NCI-H748 treated with DMSO at 0.1 percent for 48 hours (cell line): ENCODE measurements at regions not wholly inside any gene's neighbourhood (a gene's known extent, or its start where the extent isn't known, plus 50 kb on each side); places are given as distances from the start of the nearest gene placed in this dataset.
A peak's percentile ranks its signal among the peaks of the same experiment; 100 is the strongest.
"Not testable (repeated sequence)": the region's sequence is repeated elsewhere in the genome, so short reads cannot be mapped to it uniquely, and the experiment has no call there.

Experiments
- DNase-seq: peaks from one replicate; lab custom pipeline; 2025; lab: John Stamatoyannopoulos, UW

DNA sequence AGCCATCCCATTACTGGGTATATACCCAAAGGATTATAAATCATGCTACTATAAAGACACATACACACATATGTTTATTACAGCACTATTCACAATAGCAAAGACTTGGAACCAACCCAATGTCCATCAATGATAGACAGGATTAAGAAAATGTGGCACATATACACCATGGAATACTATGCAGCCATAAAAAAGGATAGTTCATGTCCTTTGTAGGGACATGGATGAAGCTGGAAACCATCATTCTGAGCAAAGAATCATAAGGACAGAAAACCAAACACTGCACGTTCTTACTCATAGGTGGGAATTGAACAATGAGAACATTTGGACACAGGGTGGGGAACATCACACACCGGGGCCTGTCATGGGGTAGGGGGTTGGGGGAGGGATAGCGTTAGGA is 60.3 kb upstream of the NMU start:
- not testable (repeated sequence) for DNase-seq

DNA sequence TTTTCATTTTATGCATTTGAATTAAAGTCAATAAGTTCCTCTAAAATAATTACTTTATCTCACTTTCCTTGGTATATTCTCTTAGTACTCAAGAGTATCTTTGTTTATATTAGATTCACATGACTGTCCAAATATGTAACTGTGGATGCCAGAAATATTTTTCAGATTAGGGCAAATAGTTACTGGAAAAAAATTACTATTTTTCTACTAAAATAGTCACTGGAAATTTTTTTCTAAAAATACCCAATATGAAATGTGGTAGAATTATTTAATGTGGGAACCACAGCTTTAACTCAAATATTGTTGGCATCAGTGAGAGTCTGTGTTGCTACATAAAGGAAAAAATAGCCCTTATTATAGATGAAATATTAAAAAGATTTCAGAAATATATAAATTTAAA is 70.4 kb upstream of the NMU start:
- no peak for DNase-seq

DNA sequence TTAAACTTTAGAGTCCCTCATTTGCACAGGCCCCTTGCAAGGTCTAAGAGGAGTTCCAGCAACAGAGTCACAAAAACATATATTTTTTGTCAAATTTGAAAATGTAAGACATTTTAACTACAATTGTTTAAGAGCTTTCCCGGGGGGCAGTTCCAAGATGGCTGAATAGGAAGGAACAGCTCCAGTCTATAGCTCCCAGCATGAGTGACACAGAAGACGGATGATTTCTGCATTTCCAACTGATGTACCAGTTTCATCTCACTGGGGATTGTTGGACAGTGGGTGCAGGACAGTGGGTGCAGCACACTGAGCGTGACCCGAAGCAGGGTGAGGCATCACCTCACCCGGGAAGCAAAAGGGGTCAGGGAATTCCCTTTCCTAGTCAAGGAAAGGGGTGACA is 71.4 kb upstream of the NMU start:
- no peak for DNase-seq

DNA sequence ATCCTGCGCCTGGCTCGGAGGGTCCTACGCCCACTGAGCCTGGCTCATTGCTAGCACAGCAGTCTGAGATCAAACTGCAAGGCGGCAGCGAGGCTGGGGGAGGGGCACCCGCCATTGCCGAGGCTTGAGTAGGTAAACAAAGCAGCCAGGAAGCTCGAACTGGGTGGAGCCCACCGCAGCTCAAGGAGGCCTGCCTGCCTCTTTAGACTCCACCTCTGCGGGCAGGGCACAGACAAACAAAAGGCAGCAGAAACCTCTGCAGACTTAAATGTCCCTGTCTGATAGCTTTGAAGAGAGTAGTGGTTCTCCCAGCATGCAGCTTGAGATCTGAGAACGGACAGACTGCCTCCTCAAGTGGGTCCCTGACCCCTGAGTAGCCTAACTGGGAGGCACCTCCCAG is 71.9 kb upstream of the NMU start:
- not testable (repeated sequence) for DNase-seq

DNA sequence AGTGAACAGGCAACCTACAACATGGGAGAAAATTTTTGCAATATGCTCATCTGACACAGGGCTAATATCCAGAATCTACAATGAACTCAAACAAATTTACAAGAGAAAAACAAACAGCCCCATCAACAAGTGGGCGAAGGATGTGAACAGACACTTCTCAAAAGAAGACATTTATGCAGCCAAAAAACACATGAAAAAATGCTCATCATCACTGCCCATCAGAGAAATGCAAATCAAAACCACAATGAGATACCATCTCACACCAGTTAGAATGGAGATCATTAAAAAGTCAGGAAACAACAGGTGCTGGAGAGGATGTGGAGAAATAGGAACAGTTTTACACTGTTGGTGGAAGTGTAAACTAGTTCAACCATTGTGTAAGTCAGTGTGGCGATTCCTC is 76.7 kb upstream of the NMU start:
- DNase-seq: not testable (repeated sequence)

DNA sequence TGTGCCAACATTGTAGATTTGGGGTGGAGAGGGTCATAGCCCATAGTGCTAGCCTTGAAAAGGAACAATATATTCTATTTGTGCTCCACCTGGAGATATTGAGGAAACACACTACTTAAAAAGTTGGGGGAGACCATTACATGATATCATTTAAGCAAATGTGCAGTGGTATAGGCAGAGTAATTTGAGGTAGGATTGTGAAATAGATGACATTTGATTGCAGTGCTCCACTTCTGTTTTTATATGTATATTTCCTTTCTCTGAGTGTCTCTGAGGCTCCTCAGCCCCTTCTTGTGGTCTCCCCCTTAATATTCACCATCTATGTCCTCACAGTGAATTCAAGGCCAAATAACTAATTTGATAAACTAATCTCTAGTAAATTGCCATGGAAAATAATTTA is 85.6 kb upstream of the NMU start:
- DNase-seq: no peak

DNA sequence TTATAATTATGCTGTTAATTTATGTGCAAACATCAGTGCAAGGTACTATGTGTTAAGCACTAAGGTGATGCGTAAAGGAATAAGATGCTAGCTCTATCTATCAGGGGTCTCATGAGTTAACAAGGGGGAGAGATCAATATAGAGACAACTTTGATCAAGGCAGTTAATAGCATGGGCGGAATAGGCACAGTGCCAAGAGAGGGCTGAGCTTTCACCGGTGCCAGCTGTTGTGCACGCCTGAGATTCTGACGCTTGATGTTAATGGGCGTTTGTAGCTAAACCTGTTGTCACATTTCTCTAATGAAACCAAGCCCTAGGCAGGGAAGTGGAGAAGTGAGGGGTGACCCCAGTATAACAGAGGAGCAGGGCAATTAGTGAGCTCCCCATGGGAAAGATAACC is 86.0 kb upstream of the NMU start:
- no peak for DNase-seq

DNA sequence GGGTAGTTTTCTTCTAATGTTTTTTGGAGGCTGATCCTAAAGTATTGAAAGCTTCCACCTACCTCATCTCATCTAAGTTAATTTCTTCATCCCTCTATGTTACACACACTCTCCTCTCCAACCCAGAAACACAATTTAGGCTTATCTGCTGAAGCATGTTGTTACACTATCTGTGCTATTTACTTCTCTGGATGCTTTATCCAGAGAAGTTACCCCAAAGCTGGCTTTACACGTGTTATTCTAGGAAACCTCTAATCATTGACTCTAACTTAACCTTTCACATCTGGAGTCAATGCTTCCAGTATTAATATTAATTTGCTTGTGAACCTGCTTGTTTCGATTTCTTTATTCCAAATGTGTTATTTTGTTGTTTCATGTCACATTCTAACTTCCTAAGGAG is 87.3 kb upstream of the NMU start:
- DNase-seq: no peak

DNA sequence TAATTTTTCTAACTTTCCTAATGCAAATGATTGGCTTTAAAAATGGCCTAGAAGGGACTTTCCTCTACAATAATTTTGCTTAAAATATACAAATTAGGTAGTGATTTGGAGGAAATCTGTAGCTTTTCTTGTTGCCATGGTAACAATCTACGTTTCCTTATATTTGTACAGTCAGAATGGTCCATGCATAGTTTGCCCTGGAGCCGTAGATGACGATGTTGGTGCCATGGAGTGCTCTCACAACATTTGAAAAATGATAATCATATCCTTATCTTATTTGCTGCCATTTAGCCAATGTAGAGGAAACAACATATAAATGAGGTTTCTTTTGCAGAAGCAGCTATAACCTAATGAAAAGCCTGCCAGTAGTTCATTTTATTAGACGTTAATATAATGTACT is 89.0 kb upstream of the NMU start:
- no peak for DNase-seq

DNA sequence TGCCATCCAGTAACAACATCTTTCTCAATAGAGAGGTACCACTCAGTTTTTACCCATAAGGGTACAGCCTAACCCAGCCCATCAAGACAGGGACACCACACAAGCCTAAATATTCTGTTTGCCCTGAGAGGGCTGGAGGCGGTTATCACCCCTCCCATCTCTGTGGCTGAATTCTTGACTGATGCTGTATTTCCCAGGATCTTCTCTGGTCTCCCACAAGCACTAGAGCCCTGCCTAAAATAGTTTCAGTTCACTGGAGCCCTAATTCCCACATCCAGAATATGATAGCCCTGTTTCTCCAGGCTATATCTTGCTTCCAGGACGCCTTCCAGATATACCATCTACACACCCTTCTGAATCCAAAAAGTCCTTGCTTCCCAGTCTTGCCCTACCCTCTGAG is 91.6 kb upstream of the NMU start:
- no peak for DNase-seq

DNA sequence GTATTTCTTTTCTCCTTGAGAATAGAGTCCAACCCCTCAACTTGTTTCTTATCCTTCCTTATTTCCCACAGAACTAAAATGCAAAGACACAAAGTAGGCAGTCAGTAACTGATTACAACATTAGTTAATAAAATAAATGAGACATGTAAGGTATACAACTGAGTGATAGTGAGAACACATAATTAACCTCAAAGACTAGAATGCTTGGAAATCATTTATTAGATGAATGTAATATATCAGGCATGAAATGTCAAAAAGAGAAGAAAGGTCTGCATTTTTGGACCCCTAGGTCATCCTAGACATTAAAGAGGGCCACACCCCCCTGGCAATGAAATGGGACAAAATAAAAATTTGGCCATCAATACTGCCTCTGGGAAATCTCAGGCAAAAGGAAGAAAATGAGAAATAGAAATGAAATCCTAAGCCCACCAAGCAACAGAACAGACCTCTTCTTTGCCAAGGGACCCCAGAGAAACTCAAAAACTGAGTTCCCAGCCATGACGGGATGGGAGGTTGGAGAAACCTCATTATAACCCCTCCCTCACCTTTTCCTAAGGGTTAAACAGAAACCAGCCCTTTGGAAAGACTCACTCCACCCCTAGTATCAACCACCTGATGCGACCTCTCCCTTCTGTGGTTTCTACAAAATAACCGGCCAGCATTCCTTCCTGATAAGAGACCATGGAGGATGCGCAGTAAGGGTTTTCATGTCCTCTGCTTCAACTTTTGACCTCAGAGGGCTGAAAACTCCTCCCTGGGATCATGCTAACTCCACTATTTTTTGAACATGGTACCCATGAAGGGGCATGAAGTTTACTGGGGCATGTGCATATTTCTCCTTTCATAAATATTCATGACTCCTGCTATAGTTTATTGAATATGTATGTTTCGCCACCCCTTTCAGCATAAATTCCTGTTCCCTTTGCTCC is 90.0 kb upstream of the EXOC1L start:
- DNase-seq: no peak

DNA sequence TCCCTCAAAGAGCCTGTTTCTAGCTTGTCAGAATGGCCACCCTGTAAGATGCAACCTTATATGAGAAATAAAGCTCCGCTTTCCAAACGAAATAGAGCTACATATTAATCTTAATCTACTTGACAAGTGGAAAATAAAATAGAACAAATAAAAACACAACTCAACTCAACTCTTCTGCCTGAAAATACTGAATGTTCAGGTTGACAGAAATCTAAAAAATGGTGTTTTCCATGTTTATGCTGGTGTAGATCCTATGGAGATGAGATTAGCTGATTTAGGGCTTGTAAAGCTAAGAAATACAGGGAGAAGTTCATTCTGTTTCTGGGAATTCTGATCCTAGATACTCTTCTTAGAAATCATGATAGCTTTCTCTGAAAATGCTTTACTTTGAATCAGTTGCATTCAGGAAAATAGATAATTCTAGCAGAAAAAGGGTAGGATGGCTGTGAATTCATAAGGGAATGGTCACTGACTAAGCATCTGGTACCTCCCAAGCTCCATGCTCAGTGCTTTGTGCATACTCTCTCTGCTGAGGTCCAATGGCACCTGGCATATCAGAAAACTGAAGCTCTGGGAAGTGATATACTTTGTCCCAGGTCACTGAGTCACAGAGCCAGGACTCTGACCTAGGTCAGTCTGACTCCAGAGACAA is 89.2 kb upstream of the EXOC1L start:
- no peak for DNase-seq

DNA sequence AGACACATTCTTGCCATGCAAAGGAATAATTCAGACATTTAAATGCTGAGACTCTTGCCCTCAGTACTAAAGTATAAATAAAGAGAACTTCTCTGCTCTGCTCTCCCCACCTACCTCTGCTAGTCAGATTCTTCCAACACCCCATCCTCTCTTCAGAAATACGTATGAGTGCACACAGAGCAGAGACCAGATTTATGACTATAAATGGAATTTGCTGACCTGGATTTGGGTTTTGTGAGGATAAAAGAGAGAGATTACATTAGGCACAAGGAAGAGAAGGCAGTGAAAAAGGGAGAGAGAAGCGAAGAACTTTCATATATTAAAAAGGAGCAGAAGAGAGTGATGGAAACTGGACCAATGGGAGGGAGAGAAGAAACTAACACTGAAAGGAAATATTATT is 87.6 kb upstream of the EXOC1L start:
- DNase-seq: no peak

DNA sequence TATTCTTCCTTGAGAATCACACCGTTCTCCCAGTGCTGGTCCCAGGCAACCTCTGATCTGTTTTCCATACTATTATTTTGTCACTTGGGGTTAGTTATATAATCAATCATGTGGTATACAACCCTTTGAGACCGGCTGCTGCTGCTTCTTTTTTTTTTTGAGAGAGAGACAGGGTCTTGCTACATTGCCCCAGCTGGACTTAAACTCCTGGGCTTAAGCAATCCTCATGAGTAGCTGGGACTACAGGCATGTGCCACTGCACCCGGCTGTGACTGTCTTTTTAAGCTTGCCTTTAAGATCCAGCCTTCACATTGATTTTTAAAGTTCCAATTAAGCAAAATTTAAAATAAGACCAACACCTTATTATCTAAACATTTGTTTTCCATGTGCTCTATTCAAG is 86.7 kb upstream of the EXOC1L start:
- DNase-seq: no peak

DNA sequence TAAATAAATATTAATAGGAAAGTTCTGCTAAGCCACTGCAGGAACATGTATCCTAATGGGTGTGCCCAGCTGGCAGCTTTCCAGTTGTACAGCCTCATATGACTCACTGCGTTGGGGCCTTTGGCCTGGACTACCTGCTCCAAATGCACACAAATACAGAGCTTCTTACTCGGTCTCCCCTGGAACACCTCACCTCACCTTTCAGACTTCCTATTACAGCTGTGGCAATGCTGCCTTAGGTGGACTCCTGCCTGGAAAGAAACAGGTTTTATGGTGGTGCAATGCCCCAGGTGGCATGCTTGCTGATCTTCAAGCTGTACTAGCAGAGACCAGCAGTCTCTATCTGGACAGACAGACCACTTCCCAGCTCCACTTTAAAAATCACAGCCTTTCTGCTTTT is 85.7 kb upstream of the EXOC1L start:
- peak; percentile 22 for DNase-seq

DNA sequence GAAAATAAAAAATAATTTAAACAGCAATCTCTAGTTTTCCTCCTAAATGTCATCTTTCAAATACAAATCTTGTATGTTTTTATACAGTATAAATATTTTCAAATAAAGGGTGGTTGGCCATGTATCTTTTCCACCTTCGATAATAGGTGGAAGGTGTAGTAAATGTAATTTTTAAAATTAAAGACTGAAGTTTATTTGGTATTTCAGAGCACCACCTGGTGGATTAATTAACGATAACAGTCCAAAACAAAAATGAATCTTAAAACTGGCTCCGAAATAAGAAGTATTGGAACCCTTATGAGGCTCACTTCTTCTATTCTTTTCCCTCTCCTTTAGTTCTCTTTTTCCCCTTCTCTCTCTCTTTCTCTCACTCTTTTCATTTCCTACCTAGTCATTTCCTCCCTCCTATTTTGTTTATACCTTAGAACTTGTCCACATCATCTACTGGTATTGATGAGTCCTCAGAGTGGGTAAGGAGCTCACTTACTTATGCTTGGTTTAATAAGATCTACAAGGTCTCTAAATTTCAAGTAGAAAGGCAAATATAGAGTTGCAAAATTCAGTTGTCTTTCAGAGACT is 82.9 kb upstream of the EXOC1L start:
- peak; percentile 22 for DNase-seq

DNA sequence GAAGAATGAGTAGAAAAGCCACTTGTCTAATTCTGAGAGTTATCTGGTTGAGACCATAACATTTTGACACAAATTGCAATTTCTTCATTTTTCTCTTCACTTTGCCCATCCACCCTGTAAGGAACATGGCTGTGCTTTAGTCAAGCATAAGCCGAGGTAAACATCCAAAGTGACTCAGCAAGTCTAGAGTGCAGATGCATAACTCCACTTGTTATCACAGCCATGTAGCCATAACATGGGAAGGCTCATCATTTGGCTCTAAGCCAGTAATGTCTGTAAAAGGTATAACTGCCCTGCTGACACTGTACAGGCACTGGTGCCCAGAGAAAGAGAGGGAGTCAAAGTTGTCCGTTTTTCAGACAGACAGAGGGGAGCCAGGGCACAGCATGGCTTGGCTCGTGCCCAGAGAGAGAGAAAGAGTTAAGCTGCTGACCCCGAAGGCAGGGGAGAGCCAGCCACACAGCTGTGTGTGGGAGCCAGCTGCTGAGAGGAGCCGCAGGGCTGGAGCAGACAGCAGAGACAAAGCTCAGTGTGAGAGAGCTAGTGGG is 76.9 kb upstream of the EXOC1L start:
- DNase-seq: no peak

DNA sequence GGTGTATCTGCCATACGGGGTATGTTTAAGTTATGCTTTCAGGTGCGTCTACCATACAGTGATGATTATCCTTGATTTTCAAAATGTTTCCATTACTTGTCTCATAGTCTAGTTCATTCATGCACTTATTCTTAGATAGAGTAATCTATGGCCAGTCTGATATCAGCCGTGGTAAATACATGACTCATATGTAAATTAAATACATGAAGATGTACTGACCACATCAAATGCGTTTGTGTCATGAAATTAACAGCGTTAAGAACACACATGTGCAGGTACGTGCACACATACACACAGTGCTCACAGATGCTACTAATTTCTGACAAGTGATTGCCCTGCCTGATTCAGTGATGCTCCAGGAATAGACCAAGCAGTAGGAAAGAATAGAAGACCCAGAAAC is 75.2 kb upstream of the EXOC1L start:
- DNase-seq: no peak

DNA sequence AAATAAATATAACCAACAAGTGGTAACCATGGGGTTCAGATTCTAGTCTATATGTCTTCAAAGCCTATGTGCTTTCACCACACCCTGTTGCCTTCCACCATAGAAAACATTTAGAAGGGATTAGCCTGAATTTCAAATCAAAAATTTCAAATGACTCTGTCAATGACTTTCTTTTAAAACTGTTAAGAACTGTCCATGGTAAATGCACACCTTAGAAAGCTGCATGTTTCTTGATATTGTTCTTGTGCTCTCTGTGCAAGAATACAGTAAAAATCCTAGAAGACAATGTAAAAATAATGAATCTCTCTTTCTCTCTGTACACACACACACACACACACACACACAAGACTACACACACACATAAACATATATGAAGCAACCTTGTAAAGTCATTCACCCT is 74.6 kb upstream of the EXOC1L start:
- DNase-seq: no peak

DNA sequence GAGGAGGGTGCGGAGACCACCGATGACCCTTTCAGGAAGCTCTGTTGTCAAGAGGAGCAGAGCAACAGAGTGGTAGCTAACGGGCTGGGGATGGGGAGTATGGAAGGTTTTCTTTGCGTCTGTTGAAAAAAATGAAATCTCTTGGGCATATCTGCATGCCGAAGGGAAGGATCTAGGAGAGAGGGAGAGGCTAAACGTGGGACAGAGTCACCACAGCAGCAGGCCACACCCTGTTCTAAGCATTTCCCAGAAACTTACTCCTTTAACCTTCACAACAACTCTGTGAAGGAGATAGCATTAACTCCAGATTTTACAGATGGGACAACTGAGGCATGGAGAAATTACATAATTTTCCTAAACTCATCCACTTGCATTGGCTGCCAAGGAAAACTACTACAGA is 71.8 kb upstream of the EXOC1L start:
- no peak for DNase-seq

DNA sequence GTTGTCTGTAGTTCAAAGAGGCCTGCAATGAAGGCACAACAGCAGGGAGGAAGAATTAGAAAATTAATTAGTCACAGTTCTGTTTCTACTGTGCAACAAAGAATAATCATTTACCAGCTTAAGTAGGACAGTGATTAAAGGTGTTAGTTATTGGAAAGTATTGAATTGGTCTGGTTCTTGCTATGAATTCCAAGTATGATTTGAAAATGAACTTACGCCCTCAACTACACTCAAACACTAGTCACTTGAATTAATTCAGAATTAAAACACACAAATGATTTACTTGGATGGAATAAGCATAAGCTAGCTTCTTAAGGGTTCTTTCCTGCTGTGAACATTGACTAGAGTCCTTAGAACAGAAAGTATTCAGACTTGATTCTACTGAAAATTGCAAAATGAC is 69.9 kb upstream of the EXOC1L start:
- no peak for DNase-seq

DNA sequence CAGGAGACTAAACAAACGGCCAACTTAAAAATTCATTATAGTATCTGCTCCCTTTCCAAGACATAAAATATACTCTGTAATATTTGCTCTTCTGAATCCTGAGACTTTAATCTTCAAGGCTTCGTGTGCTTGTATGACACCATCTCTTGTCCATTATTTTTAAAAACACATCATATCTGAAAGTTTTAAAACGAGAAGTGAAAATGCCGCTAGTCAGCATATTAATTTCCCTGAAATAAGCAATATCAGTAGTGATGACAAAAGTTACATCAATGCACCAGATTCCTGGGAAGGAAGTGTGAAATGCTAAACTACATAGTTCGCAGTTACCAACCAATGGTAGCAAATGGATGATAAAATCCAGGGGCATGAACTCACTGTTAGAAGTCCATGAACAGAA is 66.8 kb upstream of the EXOC1L start:
- no peak for DNase-seq

DNA sequence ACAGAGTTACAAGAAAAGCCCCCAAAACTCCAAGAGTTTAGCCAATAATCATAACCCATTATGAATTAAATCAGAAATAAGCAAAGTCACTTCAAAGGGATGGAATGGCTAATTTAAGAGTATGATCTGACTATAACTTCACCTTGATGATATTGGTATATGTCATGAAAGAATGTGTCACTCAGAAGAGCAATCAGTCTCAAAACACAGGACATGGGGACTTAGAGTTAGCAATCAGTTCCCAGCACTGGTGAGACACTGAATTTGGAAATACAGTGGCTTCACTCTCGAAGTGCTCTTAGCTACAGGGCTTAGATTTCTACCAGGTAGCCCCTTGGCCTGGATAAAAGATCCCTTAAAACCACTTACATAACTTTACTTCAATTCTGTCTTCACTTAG is 65.7 kb upstream of the EXOC1L start:
- DNase-seq: no peak
